ENCODE measurements at regions not wholly inside any gene's neighbourhood (a gene's known extent, or its start where the extent isn't known, plus 50 kb on each side); places are given as distances from the start of the nearest gene placed in this dataset.
"Not testable (repeated sequence)": the region's sequence is repeated elsewhere in the genome, so short reads cannot be mapped to it uniquely, and the experiment has no call there.

DNA sequence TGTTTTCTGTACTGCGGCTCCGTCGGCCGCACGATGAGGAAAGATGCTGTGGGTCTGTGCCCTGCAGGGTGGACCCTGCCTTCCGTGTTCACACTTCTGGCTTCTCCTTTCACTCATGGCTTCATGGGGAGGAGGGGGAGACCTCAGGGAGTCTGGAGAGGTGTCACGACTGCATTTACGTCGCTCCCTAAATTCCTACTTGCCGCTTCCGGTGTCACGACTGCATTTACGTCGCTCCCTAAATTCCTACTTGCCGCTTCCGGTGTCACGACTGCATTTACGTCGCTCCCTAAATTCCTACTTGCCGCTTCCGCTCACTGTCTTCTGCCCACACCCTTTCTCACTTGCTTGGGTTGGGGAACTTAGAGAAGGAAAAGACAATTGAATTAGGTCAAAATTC lies 68.4 kb upstream of the ALKAL2 start:
- not testable (repeated sequence) for TF ChIP-seq RXRA (IDR thresholded peaks at IDR 0.05; ENCODE audit: insufficient read depth, low read depth, low read length); POLR2AphosphoS5 (IDR thresholded peaks at IDR 0.05; ENCODE audit: low read depth, low read length); JUND (IDR thresholded peaks at IDR 0.05; ENCODE audit: low read length); EP300 (IDR thresholded peaks at IDR 0.05; ENCODE audit: borderline replicate concordance in 1 of 2, low read depth in 2 of 2, low read length in 2 of 2); POLR2A (IDR thresholded peaks at IDR 0.05; ENCODE audit: control extremely low read depth in 1 of 2, low read depth in 2 of 2, low read length in 2 of 2); ZNF274 (IDR thresholded peaks at IDR 0.05; ENCODE audit: borderline replicate concordance, extremely low read depth, low read length); FOSL1 (IDR thresholded peaks at IDR 0.05; ENCODE audit: insufficient read depth, low read depth, low read length); RAD21 (IDR thresholded peaks at IDR 0.05 in 1 of 2, conservative IDR thresholded peaks at IDR 0.05 in 1 of 2; ENCODE audit: low read depth in 2 of 2, low read length in 2 of 2)
- TF ChIP-seq, protein P1, sequence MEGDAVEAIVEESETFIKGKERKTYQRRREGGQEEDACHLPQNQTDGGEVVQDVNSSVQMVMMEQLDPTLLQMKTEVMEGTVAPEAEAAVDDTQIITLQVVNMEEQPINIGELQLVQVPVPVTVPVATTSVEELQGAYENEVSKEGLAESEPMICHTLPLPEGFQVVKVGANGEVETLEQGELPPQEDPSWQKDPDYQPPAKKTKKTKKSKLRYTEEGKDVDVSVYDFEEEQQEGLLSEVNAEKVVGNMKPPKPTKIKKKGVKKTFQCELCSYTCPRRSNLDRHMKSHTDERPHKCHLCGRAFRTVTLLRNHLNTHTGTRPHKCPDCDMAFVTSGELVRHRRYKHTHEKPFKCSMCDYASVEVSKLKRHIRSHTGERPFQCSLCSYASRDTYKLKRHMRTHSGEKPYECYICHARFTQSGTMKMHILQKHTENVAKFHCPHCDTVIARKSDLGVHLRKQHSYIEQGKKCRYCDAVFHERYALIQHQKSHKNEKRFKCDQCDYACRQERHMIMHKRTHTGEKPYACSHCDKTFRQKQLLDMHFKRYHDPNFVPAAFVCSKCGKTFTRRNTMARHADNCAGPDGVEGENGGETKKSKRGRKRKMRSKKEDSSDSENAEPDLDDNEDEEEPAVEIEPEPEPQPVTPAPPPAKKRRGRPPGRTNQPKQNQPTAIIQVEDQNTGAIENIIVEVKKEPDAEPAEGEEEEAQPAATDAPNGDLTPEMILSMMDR (IDR thresholded peaks at IDR 0.05; ENCODE audit: control extremely low read depth in 1 of 3, insufficient read depth in 1 of 3, low read depth in 1 of 3, low read length in 3 of 3): not testable (repeated sequence)
- TF ChIP-seq, protein P2, sequence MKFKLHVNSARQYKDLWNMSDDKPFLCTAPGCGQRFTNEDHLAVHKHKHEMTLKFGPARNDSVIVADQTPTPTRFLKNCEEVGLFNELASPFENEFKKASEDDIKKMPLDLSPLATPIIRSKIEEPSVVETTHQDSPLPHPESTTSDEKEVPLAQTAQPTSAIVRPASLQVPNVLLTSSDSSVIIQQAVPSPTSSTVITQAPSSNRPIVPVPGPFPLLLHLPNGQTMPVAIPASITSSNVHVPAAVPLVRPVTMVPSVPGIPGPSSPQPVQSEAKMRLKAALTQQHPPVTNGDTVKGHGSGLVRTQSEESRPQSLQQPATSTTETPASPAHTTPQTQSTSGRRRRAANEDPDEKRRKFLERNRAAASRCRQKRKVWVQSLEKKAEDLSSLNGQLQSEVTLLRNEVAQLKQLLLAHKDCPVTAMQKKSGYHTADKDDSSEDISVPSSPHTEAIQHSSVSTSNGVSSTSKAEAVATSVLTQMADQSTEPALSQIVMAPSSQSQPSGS (IDR thresholded peaks at IDR 0.05; ENCODE audit: low read length): not testable (repeated sequence)
